ENCODE measurements at regions not wholly inside any gene's neighbourhood (a gene's known extent, or its start where the extent isn't known, plus 50 kb on each side); places are given as distances from the start of the nearest gene placed in this dataset.

DNA sequence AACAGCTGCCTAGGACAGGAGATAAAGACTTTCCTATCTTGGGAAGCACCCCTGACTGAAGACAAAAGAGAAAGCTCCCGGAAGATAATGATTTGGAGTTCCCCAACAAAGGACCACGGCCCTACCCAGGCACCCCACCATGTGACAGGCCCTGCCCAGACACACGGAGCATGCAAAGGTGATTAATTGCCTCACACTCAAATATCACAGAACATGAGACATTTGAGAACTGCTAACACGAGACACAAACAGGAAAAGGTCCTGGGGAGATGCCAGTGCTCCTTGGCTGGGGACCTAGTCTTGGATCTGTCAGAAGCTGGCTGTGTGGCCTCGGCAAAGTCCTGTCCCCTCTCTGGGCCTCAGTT lies 82.5 kb upstream of the PTPN1 start:
- CTCF ChIA-PET: interaction anchor here (1.5 kb wide), 1 partner anchor 82 kb away, joined by 3 read pairs; no protein-coding TSS in a partner anchor
- Histone ChIP-seq H3K4me2 (ENCODE audit: insufficient read depth, low read length) (no peak overlapping the region), H3K9me1 (replicated peaks; ENCODE audit: control insufficient read depth, extremely low read depth, insufficient read depth, low read length) (no peaks in the 10 kb centered on the region), H3K27ac (ENCODE audit: insufficient read depth, low read depth, low read length) (no peak overlapping the region), H3K36me3 (ENCODE audit: control insufficient read depth in 2 of 2, extremely low read depth in 1 of 2, insufficient read depth in 2 of 2, low read length in 2 of 2) (no peaks in the 10 kb centered on the region), H3K4me1 (ENCODE audit: control insufficient read depth, extremely low read depth, insufficient read depth, low read length) (peaks cover 4% of the 10 kb centered on the region), H4K20me1 (replicated peaks; ENCODE audit: control insufficient read depth, extremely low read depth, insufficient read depth, low read length) (no peaks in the 10 kb centered on the region), H2AFZ (ENCODE audit: low read depth, low read length) (no peak overlapping the region), H3K4me3 (replicated peaks in 1 of 3; ENCODE audit: insufficient read depth in 1 of 3, low read depth in 1 of 3, low read length in 3 of 3) (no peak overlapping the region), H3K79me2 (ENCODE audit: control insufficient read depth, insufficient read depth, low read length) (no peaks in the 10 kb centered on the region), H3K9ac (replicated peaks; ENCODE audit: extremely low read depth, insufficient read depth, low read length) (no peak overlapping the region), H3K9me3 (replicated peaks; ENCODE audit: control insufficient read depth, insufficient read depth, low read length) (no peaks in the 10 kb centered on the region), H3K27me3 (ENCODE audit: control insufficient read depth in 2 of 2, insufficient read depth in 2 of 2, low read length in 2 of 2) (no peaks in the 10 kb centered on the region)
- POLR2A ChIA-PET: no interaction called here
- DNase-seq (ENCODE audit: low read depth, low spot score) (peak; percentile 44), FAIRE-seq (no peak)
- intact Hi-C loops (cut with micrococcal nuclease): no loop called here
- dilution Hi-C loops (cut with MboI; ENCODE audit: extremely low pct_ligation_motif_present, low sequenced_read_pairs): no loop called here
- BruUV-seq (replicated peaks): no TSS peak
- TF ChIP-seq, protein P1, sequence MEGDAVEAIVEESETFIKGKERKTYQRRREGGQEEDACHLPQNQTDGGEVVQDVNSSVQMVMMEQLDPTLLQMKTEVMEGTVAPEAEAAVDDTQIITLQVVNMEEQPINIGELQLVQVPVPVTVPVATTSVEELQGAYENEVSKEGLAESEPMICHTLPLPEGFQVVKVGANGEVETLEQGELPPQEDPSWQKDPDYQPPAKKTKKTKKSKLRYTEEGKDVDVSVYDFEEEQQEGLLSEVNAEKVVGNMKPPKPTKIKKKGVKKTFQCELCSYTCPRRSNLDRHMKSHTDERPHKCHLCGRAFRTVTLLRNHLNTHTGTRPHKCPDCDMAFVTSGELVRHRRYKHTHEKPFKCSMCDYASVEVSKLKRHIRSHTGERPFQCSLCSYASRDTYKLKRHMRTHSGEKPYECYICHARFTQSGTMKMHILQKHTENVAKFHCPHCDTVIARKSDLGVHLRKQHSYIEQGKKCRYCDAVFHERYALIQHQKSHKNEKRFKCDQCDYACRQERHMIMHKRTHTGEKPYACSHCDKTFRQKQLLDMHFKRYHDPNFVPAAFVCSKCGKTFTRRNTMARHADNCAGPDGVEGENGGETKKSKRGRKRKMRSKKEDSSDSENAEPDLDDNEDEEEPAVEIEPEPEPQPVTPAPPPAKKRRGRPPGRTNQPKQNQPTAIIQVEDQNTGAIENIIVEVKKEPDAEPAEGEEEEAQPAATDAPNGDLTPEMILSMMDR (IDR thresholded peaks at IDR 0.05; ENCODE audit: extremely low read depth in 1 of 2, insufficient read depth in 1 of 2, low read depth in 1 of 2, low read length in 2 of 2): no peak
- TF ChIP-seq MYC (IDR thresholded peaks at IDR 0.05; ENCODE audit: low read depth, low read length): no peak
- TF ChIP-seq, protein P2, sequence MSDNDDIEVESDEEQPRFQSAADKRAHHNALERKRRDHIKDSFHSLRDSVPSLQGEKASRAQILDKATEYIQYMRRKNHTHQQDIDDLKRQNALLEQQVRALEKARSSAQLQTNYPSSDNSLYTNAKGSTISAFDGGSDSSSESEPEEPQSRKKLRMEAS (IDR thresholded peaks at IDR 0.05; ENCODE audit: insufficient read depth, insufficient read length): no peak
- no peak for TF ChIP-seq FOS (IDR thresholded peaks at IDR 0.05; ENCODE audit: borderline replicate concordance, insufficient read depth, low read length)
- no peak for TF ChIP-seq POLR2AphosphoS5 (IDR thresholded peaks at IDR 0.05; ENCODE audit: insufficient read depth, low read depth, low read length)
- no peak for TF ChIP-seq JUN (IDR thresholded peaks at IDR 0.05; ENCODE audit: borderline replicate concordance, insufficient read depth, insufficient read length, low read depth)
- no peak for TF ChIP-seq EZH2 (IDR thresholded peaks at IDR 0.05; ENCODE audit: borderline replicate concordance, low read depth, low read length, severe bottlenecking)
- TF ChIP-seq GATA2 (IDR thresholded peaks at IDR 0.05; ENCODE audit: insufficient read depth, insufficient read length, low read depth, low read length): no peak
- no peak for TF ChIP-seq POLR2A (IDR thresholded peaks at IDR 0.05; ENCODE audit: low read depth, low read length)

Measured in endothelial cell of umbilical vein (primary cell).